ENCODE measurements at regions not wholly inside any gene's neighbourhood (a gene's known extent, or its start where the extent isn't known, plus 50 kb on each side); places are given as distances from the start of the nearest gene placed in this dataset.

DNA sequence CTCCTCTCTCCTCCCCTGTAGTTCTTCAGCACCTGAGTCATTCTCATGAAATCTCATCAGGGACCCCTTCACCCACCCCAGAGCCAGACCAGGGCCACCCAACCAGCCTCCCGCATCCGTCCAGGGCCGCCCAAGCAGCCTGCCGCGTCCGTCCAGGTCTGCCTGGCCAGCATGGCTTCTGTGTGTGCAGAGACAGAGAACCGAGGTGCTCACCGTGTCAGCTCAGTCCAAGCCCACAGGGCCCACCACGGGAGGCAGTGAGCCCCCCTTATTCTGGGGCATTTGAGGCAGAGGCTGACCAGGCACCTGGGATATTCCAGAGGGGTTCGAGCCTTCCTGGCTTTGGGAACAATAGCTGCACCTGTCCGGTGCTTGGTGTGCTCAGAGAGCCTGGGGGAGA is 1117.3 kb downstream of the BRD1 start:
- H3K36me3 Mint-ChIP-seq (ENCODE audit: low read depth) = peaks cover 5% of the 10 kb centered on the region
- TF ChIP-seq, protein P1, sequence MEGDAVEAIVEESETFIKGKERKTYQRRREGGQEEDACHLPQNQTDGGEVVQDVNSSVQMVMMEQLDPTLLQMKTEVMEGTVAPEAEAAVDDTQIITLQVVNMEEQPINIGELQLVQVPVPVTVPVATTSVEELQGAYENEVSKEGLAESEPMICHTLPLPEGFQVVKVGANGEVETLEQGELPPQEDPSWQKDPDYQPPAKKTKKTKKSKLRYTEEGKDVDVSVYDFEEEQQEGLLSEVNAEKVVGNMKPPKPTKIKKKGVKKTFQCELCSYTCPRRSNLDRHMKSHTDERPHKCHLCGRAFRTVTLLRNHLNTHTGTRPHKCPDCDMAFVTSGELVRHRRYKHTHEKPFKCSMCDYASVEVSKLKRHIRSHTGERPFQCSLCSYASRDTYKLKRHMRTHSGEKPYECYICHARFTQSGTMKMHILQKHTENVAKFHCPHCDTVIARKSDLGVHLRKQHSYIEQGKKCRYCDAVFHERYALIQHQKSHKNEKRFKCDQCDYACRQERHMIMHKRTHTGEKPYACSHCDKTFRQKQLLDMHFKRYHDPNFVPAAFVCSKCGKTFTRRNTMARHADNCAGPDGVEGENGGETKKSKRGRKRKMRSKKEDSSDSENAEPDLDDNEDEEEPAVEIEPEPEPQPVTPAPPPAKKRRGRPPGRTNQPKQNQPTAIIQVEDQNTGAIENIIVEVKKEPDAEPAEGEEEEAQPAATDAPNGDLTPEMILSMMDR (conservative IDR thresholded peaks at IDR 0.05) = no peak
- H3K9me3 Mint-ChIP-seq = no peaks in the 10 kb centered on the region
- no peak overlapping the region for H3K4me3 Mint-ChIP-seq
- no peak for DNase-seq (ENCODE audit: low read depth, low spot score)
- no peaks in the 10 kb centered on the region for H3K27me3 Mint-ChIP-seq (ENCODE audit: low read depth)
- peak overlapping the region; percentile 67 for H3K27ac Mint-ChIP-seq (ENCODE audit: unreplicated experiment)
- peaks cover 20% of the 10 kb centered on the region for H3K4me1 Mint-ChIP-seq

DNA sequence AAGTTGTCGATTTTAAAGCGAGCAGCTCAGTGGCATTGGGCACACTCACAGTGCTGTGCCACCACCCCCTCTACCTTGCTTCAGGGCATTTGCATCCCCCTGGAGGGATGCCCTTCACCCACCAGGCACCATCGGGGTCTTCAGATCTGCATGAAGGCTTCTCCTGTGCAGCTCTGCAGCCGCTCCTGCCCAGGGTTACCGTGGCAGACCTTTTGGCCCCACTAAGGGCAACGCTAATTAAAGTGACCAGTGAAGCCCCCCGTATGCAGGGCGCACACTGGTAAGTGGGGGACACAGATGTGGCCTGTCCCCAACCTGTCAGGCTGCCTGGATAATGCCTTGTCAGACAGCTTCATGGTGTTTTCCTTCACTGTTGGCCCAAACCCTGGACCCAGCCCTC is 1117.7 kb downstream of the BRD1 start:
- DNase-seq (ENCODE audit: low read depth, low spot score) = no peak
- peak overlapping the region; percentile 67 for H3K27ac Mint-ChIP-seq (ENCODE audit: unreplicated experiment)
- H3K4me3 Mint-ChIP-seq = no peak overlapping the region
- TF ChIP-seq, protein P1 (conservative IDR thresholded peaks at IDR 0.05) = no peak
- H3K9me3 Mint-ChIP-seq = no peaks in the 10 kb centered on the region
- H3K4me1 Mint-ChIP-seq = peaks cover 24% of the 10 kb centered on the region
- H3K36me3 Mint-ChIP-seq (ENCODE audit: low read depth) = peaks cover 3% of the 10 kb centered on the region
- H3K27me3 Mint-ChIP-seq (ENCODE audit: low read depth) = no peaks in the 10 kb centered on the region

DNA sequence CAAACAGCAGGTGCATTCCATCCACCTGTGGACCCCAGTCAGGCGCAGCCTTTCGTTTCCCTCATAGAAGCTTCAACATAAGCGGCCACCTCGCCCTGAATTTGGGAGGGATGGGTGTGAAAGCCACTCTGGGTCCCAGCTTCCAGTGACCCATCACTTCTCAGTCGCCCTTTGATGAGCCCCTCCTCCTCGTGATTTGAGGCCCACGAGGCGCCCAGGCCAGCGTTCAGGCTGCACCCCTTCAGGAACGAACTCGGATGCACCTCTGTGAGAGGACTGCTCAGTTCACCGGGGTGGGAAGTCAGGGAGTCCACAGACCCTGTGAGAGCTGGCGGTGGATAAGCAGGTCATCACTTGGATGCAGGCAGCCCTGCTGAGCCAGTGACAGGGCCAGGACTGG is 1118.2 kb downstream of the BRD1 start:
- H3K27ac Mint-ChIP-seq (ENCODE audit: unreplicated experiment) = no peak overlapping the region
- TF ChIP-seq, protein P1 (conservative IDR thresholded peaks at IDR 0.05) = no peak
- no peaks in the 10 kb centered on the region for H3K9me3 Mint-ChIP-seq
- H3K4me1 Mint-ChIP-seq = peaks cover 29% of the 10 kb centered on the region
- no peaks in the 10 kb centered on the region for H3K27me3 Mint-ChIP-seq (ENCODE audit: low read depth)
- DNase-seq (ENCODE audit: low read depth, low spot score) = no peak
- no peak overlapping the region for H3K4me3 Mint-ChIP-seq
- H3K36me3 Mint-ChIP-seq (ENCODE audit: low read depth) = no peaks in the 10 kb centered on the region

DNA sequence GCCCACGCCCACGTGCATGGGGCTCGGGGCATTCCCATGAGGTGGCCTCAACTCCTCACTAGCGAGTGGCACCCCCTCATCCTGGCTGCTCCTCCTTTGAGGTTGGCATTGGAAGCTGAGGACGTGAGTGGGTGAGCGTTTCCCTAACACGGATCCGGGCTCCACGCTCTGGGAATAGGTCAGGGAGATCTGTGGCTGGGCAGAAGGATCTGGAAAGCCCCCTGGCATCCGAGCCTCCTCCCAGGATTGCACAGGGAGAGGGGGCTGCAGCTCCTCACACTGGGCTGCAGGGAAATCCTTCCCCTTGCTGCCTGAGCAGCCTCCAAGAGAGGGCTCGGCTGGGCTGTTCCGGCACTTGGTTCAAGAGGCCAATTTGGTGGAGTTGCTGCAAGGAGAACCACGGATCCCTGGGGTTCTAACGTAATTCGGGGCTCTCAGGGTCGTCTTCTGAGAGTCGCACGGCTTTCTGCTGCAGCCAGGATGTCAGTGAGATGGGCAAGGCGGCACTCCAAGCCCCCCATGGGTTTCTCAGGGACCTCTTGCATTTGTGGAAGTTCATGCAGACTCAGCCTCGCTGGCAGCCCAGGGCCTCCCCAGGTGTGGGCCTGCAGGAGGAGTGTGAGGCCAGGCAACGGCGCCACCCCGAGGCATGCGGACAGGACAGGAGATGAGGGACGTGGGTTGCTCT is 1119.0 kb downstream of the BRD1 start:
- Mint-ChIP-seq H3K9me3 (no peaks in the 10 kb centered on the region), H3K27ac (ENCODE audit: unreplicated experiment) (no peak overlapping the region), H3K4me3 (no peak overlapping the region), H3K36me3 (ENCODE audit: low read depth) (no peaks in the 10 kb centered on the region), H3K27me3 (ENCODE audit: low read depth) (no peaks in the 10 kb centered on the region), H3K4me1 (peaks cover 37% of the 10 kb centered on the region)
- TF ChIP-seq, protein P1 (conservative IDR thresholded peaks at IDR 0.05) = no peak
- DNase-seq (ENCODE audit: low read depth, low spot score) = no peak

DNA sequence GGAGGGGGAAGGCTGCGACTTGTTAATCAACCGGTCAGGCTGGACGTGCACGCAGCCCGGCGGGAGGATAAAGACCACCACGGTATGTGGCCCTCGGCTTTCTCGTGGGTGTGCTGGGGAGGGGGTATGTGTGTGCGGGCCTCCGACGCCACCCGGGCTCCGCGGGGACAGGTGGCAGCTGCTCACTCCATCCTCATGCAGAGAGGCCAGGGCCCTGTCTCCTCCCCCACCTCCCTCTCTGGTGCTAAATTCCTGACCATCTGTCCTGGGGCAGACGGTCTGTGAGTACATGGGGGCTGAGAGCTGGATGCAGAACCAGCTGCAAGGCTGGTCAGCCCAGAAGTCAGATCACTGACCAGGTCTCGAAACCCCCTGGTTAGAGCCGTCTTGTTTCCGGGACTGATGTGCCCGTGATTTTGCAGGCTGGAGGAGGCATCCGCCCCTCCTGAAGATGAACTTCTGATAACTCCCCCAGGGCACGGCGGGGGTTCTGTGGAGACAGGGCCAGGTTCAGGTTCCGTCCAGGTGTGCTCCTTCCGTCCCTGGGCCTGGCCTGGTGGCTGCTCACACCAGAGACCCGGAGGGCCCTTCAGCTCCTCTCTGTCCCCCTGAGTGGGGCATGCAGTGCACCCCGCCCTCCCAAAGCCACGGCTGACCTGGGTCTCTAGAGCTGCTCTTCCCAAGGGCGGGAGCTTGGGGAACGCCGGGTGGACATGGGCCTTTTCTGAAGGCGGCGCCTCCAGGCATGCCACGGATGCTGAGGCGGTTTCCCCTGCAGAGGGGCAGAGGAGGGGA is 1119.7 kb downstream of the BRD1 start:
- H3K4me1 Mint-ChIP-seq = peaks cover 42% of the 10 kb centered on the region
- no peak for DNase-seq (ENCODE audit: low read depth, low spot score)
- no peaks in the 10 kb centered on the region for H3K36me3 Mint-ChIP-seq (ENCODE audit: low read depth)
- no peaks in the 10 kb centered on the region for H3K27me3 Mint-ChIP-seq (ENCODE audit: low read depth)
- no peaks in the 10 kb centered on the region for H3K9me3 Mint-ChIP-seq
- H3K4me3 Mint-ChIP-seq = no peak overlapping the region
- TF ChIP-seq, protein P1 (conservative IDR thresholded peaks at IDR 0.05) = no peak
- H3K27ac Mint-ChIP-seq (ENCODE audit: unreplicated experiment) = no peak overlapping the region

Measured in neural crest cell (in vitro differentiated cells).